Heart left ventricle (tissue), 13 donors: ENCODE measurements at regions not wholly inside any gene's neighbourhood (a gene's known extent, or its start where the extent isn't known, plus 50 kb on each side); places are given as distances from the start of the nearest gene placed in this dataset.

Experiments
- CTCF ChIP-seq, 12 donors: fragments of 200-600 bp; sonication (generic) in 4 of 12; IDR thresholded peaks; one replicate each; pipeline versions ENCODE4 v1.5.0 to v1.8.0; 2018 to 2022; ENCODE audit warnings: antibody characterized with exemption in 12 of 12, mild to moderate bottlenecking in 5 of 12
- POLR2A ChIP-seq, 2 donors: fragments of 450-650 bp; IDR thresholded peaks; one replicate each; pipeline ENCODE4 v1.6.1; 2017; ENCODE audit warnings: antibody characterized with exemption in 2 of 2, mild to moderate bottlenecking in 2 of 2, moderate library complexity in 2 of 2
- donor health status: ischemic (EF 13 %, LVEDD 7.1; RV severe dilation, severe dysfunction).
- donor health status: DM: no; HTN: yes; CAD: no.
- donor health status: DM: no; HTN: no; CAD: no.
- donor health status: ischemic (EF 25% LVEDD 6.9; RV normal size, moderate dysfunction).
- donor health status: ischemic (EF 25% LVEDD 5.7; RV mildly dilated, moderate dysfunction).
- donor health status: ischemic (EF 35%, LVEDD 5.7; RV mildly dilated, moderate dysfunction).
- donor health status: nonischemic (EF 11% LVEDD 7.7; RV severe dilation, severe dysfunction).
- donor health status: DM: yes; HTN: yes; CAD: no.
- donor health status: PGD.
- donor health status: ischemic (EF 29% LVEDD 5.4; RV normal size, mild dysfunction).
- donor health status: nonischemic (EF 23%, LVEDD 6.1; RV moderate dilation, normal function).

GRCh38 chr16:9521749-9522370 is 430.4 kb downstream of the HAPSTR1 start:
- no peak for TF ChIP-seq POLR2A (IDR thresholded peaks at IDR 0.05)
- TF ChIP-seq CTCF (IDR thresholded peaks at IDR 0.05) = no peak
